Astrocyte of the cerebellum (primary cell): ENCODE measurements at regions not wholly inside any gene's neighbourhood (a gene's known extent, or its start where the extent isn't known, plus 50 kb on each side); places are given as distances from the start of the nearest gene placed in this dataset.

Source experiments
- DNase-seq: peaks from one replicate; pipeline ENCODE4 v3.0.0-alpha.2; 2011; ENCODE audit warnings: low read depth
- H3K4me3 ChIP-seq: 2 replicates; pipeline ENCODE4 v1.5.1; 2011; ENCODE audit warnings: mild to moderate bottlenecking, low read depth, low read length, moderate library complexity
- in situ Hi-C: cut with HindIII; loops from 2 replicates; pipeline ENCODE4 v1.10.0; 2017; ENCODE audit warnings: low sequenced_read_pairs
- TF ChIP-seq, protein P1 (sequence below): IDR thresholded peaks from 2 replicates; pipeline ENCODE4 v1.5.1; 2012; ENCODE audit warnings: low read length, low read depth, moderate library complexity, mild to moderate bottlenecking; ENCODE audit errors: missing control alignments

DNA sequence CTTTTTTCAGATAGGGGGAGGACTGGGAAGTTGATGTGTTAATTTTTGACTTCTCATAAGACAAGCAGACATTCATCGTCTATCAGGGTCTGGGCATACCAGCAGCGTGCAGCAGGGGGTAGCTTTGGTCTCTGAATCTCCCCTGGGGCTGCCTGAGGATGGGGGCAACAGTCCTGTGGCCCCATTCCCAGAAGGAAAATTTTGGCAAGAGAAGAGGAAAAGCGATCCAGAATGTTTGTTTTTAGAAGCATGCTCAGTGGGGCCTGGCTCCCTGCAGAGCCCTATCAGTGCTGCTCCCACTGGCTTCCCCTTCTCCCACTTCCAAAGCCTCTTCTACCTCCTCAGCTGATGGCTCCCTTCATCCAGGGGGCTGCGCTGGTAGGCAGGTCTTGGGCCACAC, 194.8 kb upstream of the IL12B start:
- no peak overlapping the region for H3K4me3 ChIP-seq
- in situ Hi-C loops = no loop called here
- DNase-seq = no peak
- TF ChIP-seq, protein P1, sequence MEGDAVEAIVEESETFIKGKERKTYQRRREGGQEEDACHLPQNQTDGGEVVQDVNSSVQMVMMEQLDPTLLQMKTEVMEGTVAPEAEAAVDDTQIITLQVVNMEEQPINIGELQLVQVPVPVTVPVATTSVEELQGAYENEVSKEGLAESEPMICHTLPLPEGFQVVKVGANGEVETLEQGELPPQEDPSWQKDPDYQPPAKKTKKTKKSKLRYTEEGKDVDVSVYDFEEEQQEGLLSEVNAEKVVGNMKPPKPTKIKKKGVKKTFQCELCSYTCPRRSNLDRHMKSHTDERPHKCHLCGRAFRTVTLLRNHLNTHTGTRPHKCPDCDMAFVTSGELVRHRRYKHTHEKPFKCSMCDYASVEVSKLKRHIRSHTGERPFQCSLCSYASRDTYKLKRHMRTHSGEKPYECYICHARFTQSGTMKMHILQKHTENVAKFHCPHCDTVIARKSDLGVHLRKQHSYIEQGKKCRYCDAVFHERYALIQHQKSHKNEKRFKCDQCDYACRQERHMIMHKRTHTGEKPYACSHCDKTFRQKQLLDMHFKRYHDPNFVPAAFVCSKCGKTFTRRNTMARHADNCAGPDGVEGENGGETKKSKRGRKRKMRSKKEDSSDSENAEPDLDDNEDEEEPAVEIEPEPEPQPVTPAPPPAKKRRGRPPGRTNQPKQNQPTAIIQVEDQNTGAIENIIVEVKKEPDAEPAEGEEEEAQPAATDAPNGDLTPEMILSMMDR = peak; percentile 27

DNA sequence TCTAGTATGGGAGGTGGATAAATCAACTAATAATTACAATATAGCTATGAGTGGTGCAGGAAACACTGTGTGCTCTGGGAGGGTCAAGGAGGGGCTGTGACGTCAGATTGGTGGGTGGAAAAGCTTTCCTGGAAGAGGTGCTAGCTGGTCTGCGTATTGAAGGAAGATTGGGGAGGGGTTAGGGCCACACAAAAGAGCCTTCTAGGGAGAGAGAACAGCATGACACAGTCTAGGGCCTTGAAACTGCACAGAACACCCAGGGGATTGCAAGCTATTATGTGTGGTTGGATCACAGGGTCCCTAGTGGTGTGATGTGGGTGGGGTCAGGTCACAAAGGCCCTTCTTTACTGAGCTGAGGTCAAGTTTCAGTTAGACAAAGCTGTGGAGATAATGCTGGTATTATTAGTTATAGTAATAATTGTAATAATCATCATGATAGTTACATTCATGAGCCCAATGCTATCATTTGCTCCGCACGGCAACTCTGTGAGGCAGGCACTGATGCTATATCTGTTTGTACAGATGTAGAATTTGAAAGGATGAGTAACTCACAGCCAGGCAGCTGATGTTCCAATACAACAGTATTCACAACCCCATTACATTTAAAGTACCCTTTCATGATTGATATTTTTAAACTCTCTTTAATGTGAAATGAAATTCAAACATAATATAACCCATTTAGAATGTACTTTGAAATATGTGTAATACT, 197.4 kb upstream of the IL12B start:
- H3K4me3 ChIP-seq = no peak overlapping the region
- no peak for DNase-seq
- TF ChIP-seq, protein P1 = no peak
- in situ Hi-C loops = no loop called here

DNA sequence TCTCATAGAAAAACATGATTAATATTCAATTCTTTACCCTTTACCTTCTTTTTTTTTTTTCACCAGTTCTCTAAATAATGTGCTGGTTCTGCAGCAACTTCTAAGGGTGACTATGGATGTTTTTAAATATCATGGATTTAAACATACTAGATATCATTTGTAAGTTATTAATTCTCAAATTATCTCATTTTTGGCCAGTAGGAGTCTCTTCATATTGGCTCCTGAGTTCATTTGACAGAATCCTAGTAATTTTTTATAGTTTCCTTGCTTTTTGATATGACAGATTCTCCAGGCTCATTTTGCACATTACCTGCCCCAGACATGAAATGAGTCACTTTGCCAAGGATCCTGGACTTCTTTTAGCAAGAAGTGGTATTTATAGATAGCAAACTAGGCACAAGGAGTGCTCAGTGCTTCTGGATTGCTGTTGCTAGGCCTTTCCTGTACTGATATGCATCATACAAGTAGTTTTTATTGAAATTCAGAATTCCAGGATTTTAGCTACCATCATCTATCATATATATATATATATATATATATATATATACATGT, 201.3 kb upstream of the IL12B start:
- no peak for DNase-seq
- in situ Hi-C loops = no loop called here
- TF ChIP-seq, protein P1 = peak; percentile 16
- H3K4me3 ChIP-seq = no peak overlapping the region

DNA sequence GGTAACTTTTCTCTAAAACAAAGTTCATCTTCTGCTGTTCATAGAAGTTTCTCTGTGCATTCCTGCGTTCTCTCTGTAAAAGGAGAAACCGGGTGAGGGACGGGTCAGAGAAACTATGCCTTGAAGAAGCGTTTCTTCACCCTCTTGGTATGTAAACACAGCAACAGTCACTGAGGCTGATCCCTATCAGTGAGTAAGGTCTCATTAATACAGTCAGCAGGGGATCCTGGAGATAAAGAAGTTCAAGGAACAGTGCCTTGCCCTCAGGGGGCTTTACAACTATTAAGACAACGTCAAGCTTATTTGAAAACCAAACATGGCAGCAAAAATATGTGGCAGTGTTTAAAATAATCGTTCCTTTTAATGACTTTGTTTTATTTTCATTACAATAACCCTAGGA, 202.9 kb upstream of the IL12B start:
- no peak overlapping the region for H3K4me3 ChIP-seq
- in situ Hi-C loops = no loop called here
- DNase-seq = no peak
- TF ChIP-seq, protein P1 = no peak

DNA sequence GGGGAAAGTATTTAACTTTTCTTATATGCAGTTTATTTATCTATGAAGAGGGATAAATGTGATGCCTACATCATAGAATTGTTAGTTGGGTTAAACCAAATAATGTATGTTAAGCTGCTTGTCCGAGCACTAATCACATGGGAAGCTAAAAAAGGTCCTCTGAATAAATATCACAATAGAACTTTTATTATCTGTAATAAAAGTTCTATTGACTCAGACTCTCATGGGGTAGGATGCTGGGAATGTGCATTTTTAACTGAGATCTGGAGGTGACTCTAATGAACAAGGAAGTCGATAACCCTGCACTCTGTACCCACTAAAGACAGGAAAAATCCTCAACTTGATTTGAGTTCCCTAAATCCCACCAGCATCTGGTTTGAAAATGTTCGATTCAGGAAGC, 205.9 kb upstream of the IL12B start:
- DNase-seq = no peak
- TF ChIP-seq, protein P1 = no peak
- H3K4me3 ChIP-seq = no peak overlapping the region
- in situ Hi-C loops = no loop called here

DNA sequence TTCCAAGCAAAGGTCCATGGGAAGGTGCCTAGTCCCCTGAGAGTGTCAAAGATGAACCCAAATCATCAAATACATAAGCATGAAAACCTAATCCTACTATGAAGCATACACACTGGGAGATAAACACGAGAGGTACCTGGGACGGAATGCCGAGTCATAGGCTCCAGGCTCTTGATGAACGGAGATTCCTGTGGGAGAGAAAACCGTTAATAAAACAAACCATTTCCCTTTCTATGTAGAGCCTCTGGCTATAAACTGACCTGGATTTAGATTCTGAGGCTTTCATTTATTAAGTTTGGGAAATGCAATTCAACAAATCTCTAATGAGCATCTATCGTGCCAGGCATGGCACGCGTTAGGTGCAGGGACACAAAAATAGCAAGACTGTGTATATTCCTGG, 206.4 kb upstream of the IL12B start:
- H3K4me3 ChIP-seq = no peak overlapping the region
- DNase-seq = no peak
- TF ChIP-seq, protein P1 = no peak
- in situ Hi-C loops = no loop called here
